Endothelial cell of umbilical vein (primary cell): ENCODE measurements at regions not wholly inside any gene's neighbourhood (a gene's known extent, or its start where the extent isn't known, plus 50 kb on each side); places are given as distances from the start of the nearest gene placed in this dataset.

Experiments used
- BruUV-seq: library from RNA; stranded (reverse); fragments of 400-500 nt; replicated peaks from 2 replicates; lab custom pipeline; 2021; lab: Mats Ljungman, UMichigan
- CTCF ChIA-PET: fragments of 300-600, 350-600 bp; sonication (Branson Sonifier 250); formaldehyde crosslinking; loops from one replicate; lab custom pipeline; 2021; ENCODE audit warnings: antibody characterized with exemption, inconsistent platforms; lab: Charles Lee
- POLR2A ChIA-PET: fragments of 300-600, 350-600 bp; sonication (Branson Sonifier 250); formaldehyde crosslinking; loops from one replicate; lab custom pipeline; 2021; ENCODE audit warnings: antibody characterized with exemption, inconsistent platforms; lab: Charles Lee
- DNase-seq: peaks from one replicate; pipeline ENCODE4 v3.0.0-alpha.2; 2011; ENCODE audit warnings: low read depth, low spot score
- FAIRE-seq: peaks from 2 replicates; lab custom pipeline; 2011; peaks lifted over from hg19 to GRCh38; lab: Jason Lieb, UNC
- H2AFZ ChIP-seq: 2 replicates; pipeline ENCODE4 v1.6.0; 2012; ENCODE audit warnings: low read depth, low read length, control low read depth, inconsistent platforms
- H3K27ac ChIP-seq: 2 replicates; pipeline ENCODE4 v1.5.1; 2011; ENCODE audit warnings: low read depth, mild to moderate bottlenecking, control low read depth, low read length, moderate library complexity; ENCODE audit not compliant: insufficient read depth
- H3K27me3 ChIP-seq, 2 experiments: 2 replicates each; pipeline versions ENCODE4 v1.6.0 to v1.6.1; 2011; ENCODE audit warnings: low read length in 2 of 2, mixed read lengths in 1 of 2; ENCODE audit not compliant: control insufficient read depth in 2 of 2, insufficient read depth in 2 of 2
- H3K36me3 ChIP-seq, 2 experiments: 2 replicates in 1 of 2; 3 replicates in 1 of 2; pipeline ENCODE4 v1.5.1; 2011; ENCODE audit warnings: low read length in 2 of 2, mild to moderate bottlenecking in 1 of 2, moderate library complexity in 1 of 2; ENCODE audit not compliant: control insufficient read depth in 2 of 2, insufficient read depth in 2 of 2; ENCODE audit errors: extremely low read depth in 1 of 2
- H3K4me1 ChIP-seq: 3 replicates; pipeline ENCODE4 v1.5.1; 2011; ENCODE audit warnings: mild to moderate bottlenecking, low read length; ENCODE audit not compliant: control insufficient read depth, insufficient read depth; ENCODE audit errors: extremely low read depth
- H3K4me2 ChIP-seq: 2 replicates; pipeline ENCODE4 v1.6.1; 2011; ENCODE audit warnings: low read length, control low read depth, mixed read lengths; ENCODE audit not compliant: insufficient read depth
- H3K4me3 ChIP-seq, 3 experiments: fragments of 200-600 bp in 1 of 3; sonication (generic), shearing (Covaris generic) in 1 of 3; replicated peaks in 1 of 3; 2 replicates each; pipeline ENCODE4 v1.5.1; 2011 to 2016; ENCODE audit warnings: control low read depth in 3 of 3, low read length in 3 of 3, mild to moderate bottlenecking in 2 of 3, inconsistent platforms in 1 of 3, low read depth in 1 of 3, moderate library complexity in 1 of 3; ENCODE audit not compliant: insufficient read depth in 1 of 3
- H3K79me2 ChIP-seq: 2 replicates; pipeline ENCODE4 v1.6.0; 2012; ENCODE audit warnings: low read length, inconsistent platforms; ENCODE audit not compliant: control insufficient read depth, insufficient read depth
- H3K9ac ChIP-seq: replicated peaks from 2 replicates; pipeline ENCODE3; 2011; ENCODE audit warnings: low read length, control low read depth; ENCODE audit not compliant: insufficient read depth; ENCODE audit errors: extremely low read depth
- H3K9me1 ChIP-seq: replicated peaks from 3 replicates; pipeline ENCODE4 v1.6.0; 2011; ENCODE audit warnings: mild to moderate bottlenecking, low read length; ENCODE audit not compliant: control insufficient read depth, insufficient read depth; ENCODE audit errors: extremely low read depth
- H3K9me3 ChIP-seq: replicated peaks from 2 replicates; pipeline ENCODE4 v1.5.1; 2012; ENCODE audit warnings: low read length, inconsistent platforms; ENCODE audit not compliant: control insufficient read depth, insufficient read depth
- H4K20me1 ChIP-seq: replicated peaks from 2 replicates; pipeline ENCODE3; 2011; ENCODE audit warnings: mild to moderate bottlenecking, low read length; ENCODE audit not compliant: control insufficient read depth, insufficient read depth; ENCODE audit errors: extremely low read depth
- EZH2 ChIP-seq: IDR thresholded peaks from 2 replicates; pipeline ENCODE4 v1.6.1; 2012; ENCODE audit warnings: borderline replicate concordance, low read depth, mild to moderate bottlenecking, moderate library complexity, low read length, inconsistent platforms; ENCODE audit not compliant: severe bottlenecking
- FOS ChIP-seq: IDR thresholded peaks from 2 replicates; pipeline ENCODE4 v1.6.1; 2011; ENCODE audit warnings: mild to moderate bottlenecking, low read length, moderate library complexity, borderline replicate concordance; ENCODE audit not compliant: insufficient read depth
- GATA2 ChIP-seq: IDR thresholded peaks from 2 replicates; pipeline ENCODE4 v1.7.0; 2011; ENCODE audit warnings: low read depth, mild to moderate bottlenecking, moderate library complexity, mixed read lengths, low read length; ENCODE audit not compliant: insufficient read length, insufficient read depth
- JUN ChIP-seq: IDR thresholded peaks from 2 replicates; pipeline ENCODE4 v1.6.1; 2011; ENCODE audit warnings: borderline replicate concordance, low read depth; ENCODE audit not compliant: insufficient read length, insufficient read depth
- MYC ChIP-seq: IDR thresholded peaks from one replicate; pipeline ENCODE4 v1.6.1; 2011; ENCODE audit warnings: mild to moderate bottlenecking, low read depth, low read length
- POLR2A ChIP-seq: IDR thresholded peaks from 2 replicates; pipeline ENCODE4 v1.6.1; 2012; ENCODE audit warnings: low read depth, mild to moderate bottlenecking, control low read depth, low read length
- POLR2AphosphoS5 ChIP-seq: IDR thresholded peaks from 2 replicates; pipeline ENCODE4 v1.6.1; 2012; ENCODE audit warnings: low read depth, mild to moderate bottlenecking, control low read depth, low read length, moderate library complexity; ENCODE audit not compliant: insufficient read depth
- dilution Hi-C: fragments of 300-500 bp; cut with MboI; formaldehyde crosslinking; loops from one replicate; pipeline ENCODE4 v1.15.0; 2019; ENCODE audit warnings: low sequenced_read_pairs; ENCODE audit not compliant: extremely low pct_ligation_motif_present
- intact Hi-C: fragments of 100-400 bp; cut with micrococcal nuclease; formaldehyde crosslinking; loops from one replicate; pipeline ENCODE4 v1.10.0; 2022
- TF ChIP-seq, protein P1 (sequence below): IDR thresholded peaks from 2 replicates; pipeline ENCODE4 v1.6.1; 2011; ENCODE audit not compliant: insufficient read depth, insufficient read length
- TF ChIP-seq, protein P2 (sequence below), 2 donors: IDR thresholded peaks; 1 replicate in 1 of 2; 2 replicates in 1 of 2; pipeline ENCODE4 v1.5.1; 2011; ENCODE audit warnings: low read length in 2 of 2, mild to moderate bottlenecking in 2 of 2, moderate library complexity in 2 of 2, control low read depth in 1 of 2, inconsistent platforms in 1 of 2, low read depth in 1 of 2; ENCODE audit not compliant: insufficient read depth in 1 of 2; ENCODE audit errors: extremely low read depth in 1 of 2

DNA sequence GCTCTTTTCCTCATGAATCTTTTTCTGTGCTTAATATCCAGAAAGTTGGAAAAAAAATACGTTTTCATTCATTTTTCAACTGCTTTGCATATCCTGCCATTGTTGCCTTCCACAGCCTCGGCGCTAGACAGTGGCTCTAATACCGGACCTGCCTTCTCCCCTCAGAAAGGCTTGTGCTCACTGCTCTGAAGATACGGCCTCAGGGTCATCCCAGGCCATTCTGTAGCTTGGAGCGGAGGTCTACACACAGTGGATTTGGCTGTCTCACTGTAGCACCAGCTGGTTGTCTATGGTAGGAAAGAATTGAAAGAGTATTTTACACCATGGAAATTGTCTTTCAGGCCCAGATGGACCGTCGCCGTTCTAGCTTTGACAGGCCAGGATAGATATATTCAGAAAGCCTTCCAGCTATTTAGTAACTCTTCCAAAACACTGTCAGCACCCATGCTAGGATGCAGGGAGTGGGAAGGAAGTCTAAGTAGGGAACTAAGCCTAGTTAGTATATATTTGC lies 242.0 kb downstream of the TMEM182 start:
- dilution Hi-C loops: no loop called here
- Histone ChIP-seq H3K79me2 (no peaks in the 10 kb centered on the region), H3K36me3 (no peaks in the 10 kb centered on the region), H3K27ac (no peak overlapping the region), H2AFZ (no peak overlapping the region), H3K4me3 (no peak overlapping the region), H3K9me1 (no peaks in the 10 kb centered on the region), H3K4me2 (no peak overlapping the region), H4K20me1 (no peaks in the 10 kb centered on the region), H3K4me1 (no peaks in the 10 kb centered on the region), H3K9me3 (no peaks in the 10 kb centered on the region), H3K27me3 (no peaks in the 10 kb centered on the region), H3K9ac (no peak overlapping the region)
- TF ChIP-seq FOS (no peak), JUN (no peak), POLR2A (no peak), MYC (no peak), POLR2AphosphoS5 (no peak), GATA2 (no peak), EZH2 (no peak)
- TF ChIP-seq, protein P1, sequence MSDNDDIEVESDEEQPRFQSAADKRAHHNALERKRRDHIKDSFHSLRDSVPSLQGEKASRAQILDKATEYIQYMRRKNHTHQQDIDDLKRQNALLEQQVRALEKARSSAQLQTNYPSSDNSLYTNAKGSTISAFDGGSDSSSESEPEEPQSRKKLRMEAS: no peak
- TF ChIP-seq, protein P2, sequence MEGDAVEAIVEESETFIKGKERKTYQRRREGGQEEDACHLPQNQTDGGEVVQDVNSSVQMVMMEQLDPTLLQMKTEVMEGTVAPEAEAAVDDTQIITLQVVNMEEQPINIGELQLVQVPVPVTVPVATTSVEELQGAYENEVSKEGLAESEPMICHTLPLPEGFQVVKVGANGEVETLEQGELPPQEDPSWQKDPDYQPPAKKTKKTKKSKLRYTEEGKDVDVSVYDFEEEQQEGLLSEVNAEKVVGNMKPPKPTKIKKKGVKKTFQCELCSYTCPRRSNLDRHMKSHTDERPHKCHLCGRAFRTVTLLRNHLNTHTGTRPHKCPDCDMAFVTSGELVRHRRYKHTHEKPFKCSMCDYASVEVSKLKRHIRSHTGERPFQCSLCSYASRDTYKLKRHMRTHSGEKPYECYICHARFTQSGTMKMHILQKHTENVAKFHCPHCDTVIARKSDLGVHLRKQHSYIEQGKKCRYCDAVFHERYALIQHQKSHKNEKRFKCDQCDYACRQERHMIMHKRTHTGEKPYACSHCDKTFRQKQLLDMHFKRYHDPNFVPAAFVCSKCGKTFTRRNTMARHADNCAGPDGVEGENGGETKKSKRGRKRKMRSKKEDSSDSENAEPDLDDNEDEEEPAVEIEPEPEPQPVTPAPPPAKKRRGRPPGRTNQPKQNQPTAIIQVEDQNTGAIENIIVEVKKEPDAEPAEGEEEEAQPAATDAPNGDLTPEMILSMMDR (IDR thresholded peaks at IDR 0.05; ENCODE audit: extremely low read depth in 1 of 2, insufficient read depth in 1 of 2, low read depth in 1 of 2, low read length in 2 of 2): no peak
- DNase-seq (no peak), FAIRE-seq (no peak)
- no TSS peak for BruUV-seq
- POLR2A ChIA-PET: no interaction called here
- intact Hi-C loops: no loop called here
- CTCF ChIA-PET: no interaction called here
